BJ (cell line): ENCODE measurements at regions not wholly inside any gene's neighbourhood (a gene's known extent, or its start where the extent isn't known, plus 50 kb on each side); places are given as distances from the start of the nearest gene placed in this dataset.

Source experiments
- CTCF ChIA-PET: fragments of 350-600 bp; formaldehyde crosslinking; extraction: SDS; loops from one replicate; lab custom pipeline; 2021; ENCODE audit warnings: antibody characterized with exemption, inconsistent platforms; lab: Yijun Ruan, JAX
- POLR2A ChIA-PET: fragments of 300-600 bp; sonication (Branson Sonifier 250); formaldehyde crosslinking; extraction: SDS; loops from one replicate; lab custom pipeline; 2021; ENCODE audit warnings: antibody characterized with exemption; lab: Charles Lee
- DNase-seq: peaks from one replicate; pipeline ENCODE4 v3.0.0-alpha.2; 2011; ENCODE audit warnings: low read depth
- H3K27me3 ChIP-seq: 2 replicates; pipeline ENCODE4 v1.6.0; 2011; ENCODE audit warnings: low read length; ENCODE audit not compliant: control insufficient read depth, insufficient read depth
- H3K36me3 ChIP-seq: 2 replicates; pipeline ENCODE4 v1.5.1; 2011; ENCODE audit warnings: low read length; ENCODE audit not compliant: control insufficient read depth, insufficient read depth
- H3K4me3 ChIP-seq: 2 replicates; pipeline ENCODE4 v1.5.1; 2011; ENCODE audit warnings: low read depth, mild to moderate bottlenecking, control low read depth, low read length
- TF ChIP-seq, protein P1 (sequence below): IDR thresholded peaks from 2 replicates; pipeline ENCODE4 v1.5.1; 2011; ENCODE audit warnings: low read depth, mild to moderate bottlenecking, control low read depth, inconsistent platforms, low read length, moderate library complexity; ENCODE audit not compliant: insufficient read depth

DNA sequence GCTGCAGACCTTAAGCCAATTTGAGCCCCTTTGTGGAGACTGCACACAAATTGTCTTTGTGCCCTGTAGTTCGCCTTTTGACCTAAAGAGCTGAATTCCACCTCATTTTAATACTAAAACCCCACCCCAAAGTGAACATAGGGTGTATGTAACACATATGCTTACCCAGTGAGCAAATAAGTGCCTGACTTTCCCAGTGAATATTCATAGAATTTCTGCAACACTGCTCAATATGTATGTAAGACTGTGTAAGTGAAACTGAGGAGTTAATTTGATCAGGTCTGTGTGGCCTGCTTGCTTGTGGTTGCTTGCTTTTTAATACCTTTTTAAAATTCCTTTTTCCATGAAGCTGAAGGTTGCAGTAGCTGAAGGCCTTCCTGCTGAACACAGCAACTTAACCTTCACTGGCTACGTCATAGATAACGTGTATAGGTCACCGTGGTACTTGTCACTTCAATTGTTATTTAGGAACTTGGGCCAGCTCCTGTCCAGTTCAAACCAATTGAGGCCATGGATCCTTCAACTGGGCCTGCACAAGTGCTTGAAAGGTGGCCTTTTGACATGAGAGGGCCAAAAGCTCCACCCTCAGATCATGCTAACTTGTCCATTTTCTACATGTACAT, 131.7 kb upstream of the BTBD3 start:
- DNase-seq = no peak
- Histone ChIP-seq H3K4me3 (no peak overlapping the region), H3K27me3 (no peaks in the 10 kb centered on the region), H3K36me3 (no peaks in the 10 kb centered on the region)
- CTCF ChIA-PET = no interaction called here
- POLR2A ChIA-PET = interaction anchor here (0.6 kb wide), 1 partner anchor 173 kb away, joined by 3 read pairs; no protein-coding TSS in a partner anchor
- TF ChIP-seq, protein P1, sequence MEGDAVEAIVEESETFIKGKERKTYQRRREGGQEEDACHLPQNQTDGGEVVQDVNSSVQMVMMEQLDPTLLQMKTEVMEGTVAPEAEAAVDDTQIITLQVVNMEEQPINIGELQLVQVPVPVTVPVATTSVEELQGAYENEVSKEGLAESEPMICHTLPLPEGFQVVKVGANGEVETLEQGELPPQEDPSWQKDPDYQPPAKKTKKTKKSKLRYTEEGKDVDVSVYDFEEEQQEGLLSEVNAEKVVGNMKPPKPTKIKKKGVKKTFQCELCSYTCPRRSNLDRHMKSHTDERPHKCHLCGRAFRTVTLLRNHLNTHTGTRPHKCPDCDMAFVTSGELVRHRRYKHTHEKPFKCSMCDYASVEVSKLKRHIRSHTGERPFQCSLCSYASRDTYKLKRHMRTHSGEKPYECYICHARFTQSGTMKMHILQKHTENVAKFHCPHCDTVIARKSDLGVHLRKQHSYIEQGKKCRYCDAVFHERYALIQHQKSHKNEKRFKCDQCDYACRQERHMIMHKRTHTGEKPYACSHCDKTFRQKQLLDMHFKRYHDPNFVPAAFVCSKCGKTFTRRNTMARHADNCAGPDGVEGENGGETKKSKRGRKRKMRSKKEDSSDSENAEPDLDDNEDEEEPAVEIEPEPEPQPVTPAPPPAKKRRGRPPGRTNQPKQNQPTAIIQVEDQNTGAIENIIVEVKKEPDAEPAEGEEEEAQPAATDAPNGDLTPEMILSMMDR = no peak

DNA sequence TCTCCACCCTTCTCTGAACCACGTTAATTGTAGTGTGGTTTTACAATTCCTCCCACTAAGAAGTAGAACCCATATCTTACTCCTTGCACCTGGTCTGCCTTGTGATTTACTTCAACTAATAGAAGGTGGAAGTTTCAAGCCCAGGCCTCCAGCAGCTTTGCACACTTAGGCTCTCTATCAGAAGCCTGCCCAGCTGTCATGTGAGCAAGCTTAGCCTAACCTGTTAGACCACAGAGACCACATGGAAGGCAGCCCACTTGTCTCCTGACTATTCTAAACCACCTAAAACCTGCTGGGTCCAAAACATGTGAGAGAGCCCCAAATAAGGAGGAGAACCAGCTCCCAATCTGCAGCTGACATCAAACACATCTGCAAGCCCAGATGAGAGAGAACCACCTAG, 127.6 kb upstream of the BTBD3 start:
- ChIA-PET POLR2A (no interaction called here), CTCF (interaction anchor here (1.0 to 1.2 kb wide), 3 partner anchors 8 to 39 kb away, joined by 3 read pairs; no protein-coding TSS in a partner anchor)
- DNase-seq = no peak
- TF ChIP-seq, protein P1 = no peak
- Histone ChIP-seq H3K27me3 (no peaks in the 10 kb centered on the region), H3K36me3 (no peaks in the 10 kb centered on the region), H3K4me3 (no peak overlapping the region)

DNA sequence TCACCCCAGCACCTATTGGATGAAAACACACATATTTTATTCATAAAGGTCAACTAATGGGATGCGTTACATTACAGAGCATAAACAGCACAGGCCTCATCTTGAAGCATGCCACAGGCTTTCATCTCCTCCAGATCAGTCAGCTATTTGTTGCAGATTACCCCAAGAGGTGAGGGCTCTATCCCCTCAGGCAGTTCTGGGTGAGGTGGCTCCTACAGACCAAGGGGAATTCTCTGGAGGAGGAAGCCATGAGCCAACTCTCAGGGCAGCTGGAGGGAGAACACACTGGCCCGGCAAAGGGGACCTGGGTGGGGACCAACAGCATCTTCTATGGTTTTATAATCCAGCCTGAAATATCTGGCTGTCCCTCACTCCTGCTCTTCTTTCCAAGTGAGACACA, 126.4 kb upstream of the BTBD3 start:
- H3K36me3 ChIP-seq = no peaks in the 10 kb centered on the region
- no peak overlapping the region for H3K4me3 ChIP-seq
- POLR2A ChIA-PET = no interaction called here
- DNase-seq = no peak
- H3K27me3 ChIP-seq = no peaks in the 10 kb centered on the region
- TF ChIP-seq, protein P1 = no peak
- CTCF ChIA-PET = interaction anchor here (1.0 to 1.2 kb wide), 2 partner anchors 41 to 75 kb away, joined by 3 read pairs; no protein-coding TSS in a partner anchor

DNA sequence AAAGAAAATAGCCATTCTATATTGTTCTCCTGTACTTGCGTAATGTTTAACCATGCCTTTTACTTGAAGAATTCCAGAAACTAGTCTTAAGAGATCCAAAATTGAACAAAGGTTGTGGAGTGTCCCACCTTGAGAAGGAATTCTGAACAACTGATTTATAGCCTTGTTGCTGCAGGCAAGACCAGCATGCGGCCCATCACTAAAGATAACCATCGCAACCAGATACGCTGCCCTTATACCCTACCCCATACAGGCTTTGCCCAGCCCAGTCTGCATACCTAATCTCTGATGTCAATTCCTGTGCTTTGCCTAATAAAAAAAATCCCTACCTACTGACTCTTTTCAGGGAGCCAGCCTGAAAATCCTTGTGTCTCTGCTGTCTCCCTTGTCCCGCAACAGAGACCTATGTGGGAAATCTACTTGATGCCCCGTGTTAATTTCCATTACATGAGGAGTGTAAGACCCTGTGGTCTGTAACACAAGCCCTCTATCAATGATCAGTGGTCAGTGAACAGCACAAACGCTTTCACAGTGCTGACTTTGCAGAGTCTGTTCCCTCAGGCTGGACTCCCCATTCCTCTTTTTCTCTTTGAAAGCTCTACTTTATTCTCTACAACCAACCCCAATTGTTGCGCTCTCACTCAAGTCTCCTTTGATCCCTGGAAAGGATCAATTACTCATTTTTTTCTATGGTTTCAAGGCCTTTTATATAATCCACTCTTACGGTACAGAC, 125.7 kb upstream of the BTBD3 start:
- Histone ChIP-seq H3K4me3 (no peak overlapping the region), H3K27me3 (no peaks in the 10 kb centered on the region), H3K36me3 (no peaks in the 10 kb centered on the region)
- TF ChIP-seq, protein P1 = no peak
- POLR2A ChIA-PET = no interaction called here
- CTCF ChIA-PET = interaction anchor here (1.0 kb wide), 1 partner anchor 75 kb away, joined by 3 read pairs; no protein-coding TSS in a partner anchor
- no peak for DNase-seq

DNA sequence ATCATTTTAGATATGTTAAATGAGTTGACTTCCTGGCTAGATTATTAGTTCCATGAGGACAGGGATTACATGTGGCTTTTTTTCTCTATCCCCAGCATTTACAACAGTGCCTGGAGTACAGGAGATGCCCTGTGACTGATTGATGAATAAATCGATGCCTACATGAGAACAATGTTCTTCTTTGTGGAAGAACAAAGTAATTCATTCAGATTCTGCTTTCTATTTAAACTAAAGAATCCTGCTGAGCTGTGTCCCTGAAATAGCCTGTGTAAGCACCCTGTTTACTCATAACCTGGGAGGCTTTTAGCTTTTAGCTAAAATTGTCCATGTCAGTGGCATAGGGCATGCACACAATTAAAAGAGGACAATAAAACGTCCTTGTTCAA, 125.1 kb upstream of the BTBD3 start:
- Histone ChIP-seq H3K27me3 (no peaks in the 10 kb centered on the region), H3K4me3 (no peak overlapping the region), H3K36me3 (no peaks in the 10 kb centered on the region)
- POLR2A ChIA-PET = no interaction called here
- CTCF ChIA-PET = no interaction called here
- TF ChIP-seq, protein P1 = no peak
- DNase-seq = no peak
